Stimulated activated CD8-positive, alpha-beta memory T cell treated with anti-CD3 and anti-CD28 coated beads, Interleukin-7, amount 100 ng/mL, for 1 hour (primary cell): ENCODE measurements at regions not wholly inside any gene's neighbourhood (a gene's known extent, or its start where the extent isn't known, plus 50 kb on each side); places are given as distances from the start of the nearest gene placed in this dataset.

ENCODE experiments used
- DNase-seq, 2 donors: peaks; one replicate each; pipeline ENCODE4 v3.0.0-alpha.2; 2020; ENCODE audit warnings: low read depth in 2 of 2

DNA sequence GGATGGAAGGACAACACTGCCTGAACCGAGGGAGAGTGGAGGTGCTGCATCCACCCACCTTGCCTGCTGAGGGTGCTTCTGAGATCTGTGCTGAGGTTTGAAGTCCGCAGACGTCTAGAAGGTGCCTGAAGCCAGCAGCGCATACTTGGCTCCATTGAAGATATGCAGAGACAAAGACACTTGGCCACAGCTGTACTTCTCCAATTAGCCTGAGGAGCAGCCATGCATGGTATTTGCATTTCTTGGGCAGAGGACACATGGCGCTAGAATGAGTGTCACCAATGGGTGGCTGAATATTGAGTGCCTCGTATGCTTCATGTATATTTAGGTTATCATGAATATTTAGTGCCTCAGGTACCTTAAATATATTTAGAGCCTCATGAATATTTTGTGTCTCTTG is 128.7 kb upstream of the ATP6AP2 start:
- no peak for DNase-seq

DNA sequence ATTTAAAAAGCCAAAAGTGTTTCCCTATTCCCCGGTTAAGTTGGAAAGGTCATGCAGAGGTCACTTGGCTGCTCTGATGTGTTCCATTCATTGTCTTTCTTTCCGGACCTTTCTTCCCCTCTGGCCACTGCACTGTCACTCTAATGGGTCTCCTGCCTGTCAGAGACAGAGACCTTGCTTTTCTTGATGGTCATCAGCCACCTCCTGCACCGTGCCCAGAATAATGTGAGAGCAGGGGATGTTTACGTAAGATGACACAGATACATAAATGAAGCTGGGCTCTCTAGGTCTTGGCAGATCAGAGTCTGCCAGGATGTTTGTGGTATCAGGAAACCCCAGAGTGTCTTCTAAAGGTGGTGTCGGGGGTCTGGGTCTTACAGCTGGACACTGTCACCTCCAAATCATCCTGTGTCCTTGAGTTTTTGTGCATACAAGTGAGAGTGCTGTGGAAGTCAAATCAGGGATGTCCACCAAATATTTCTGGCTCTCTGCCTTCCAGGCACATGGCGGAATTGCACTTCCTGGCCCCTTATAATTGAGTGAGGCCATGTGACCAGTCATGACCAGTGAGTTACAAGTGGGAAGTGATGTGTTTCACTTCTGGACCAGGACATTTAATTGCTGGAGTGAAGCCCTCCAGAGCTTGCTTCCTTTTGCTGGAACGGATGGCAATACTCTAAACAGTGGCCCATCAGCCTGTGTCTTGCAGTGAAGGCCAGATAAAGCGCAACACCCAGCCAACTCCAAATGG is 130.6 kb upstream of the ATP6AP2 start:
- DNase-seq = no peak

- no peak for DNase-seq
Measured at GRCh38 chrX:40449396-40449795, 131.4 kb upstream of the ATP6AP2 start.

DNA sequence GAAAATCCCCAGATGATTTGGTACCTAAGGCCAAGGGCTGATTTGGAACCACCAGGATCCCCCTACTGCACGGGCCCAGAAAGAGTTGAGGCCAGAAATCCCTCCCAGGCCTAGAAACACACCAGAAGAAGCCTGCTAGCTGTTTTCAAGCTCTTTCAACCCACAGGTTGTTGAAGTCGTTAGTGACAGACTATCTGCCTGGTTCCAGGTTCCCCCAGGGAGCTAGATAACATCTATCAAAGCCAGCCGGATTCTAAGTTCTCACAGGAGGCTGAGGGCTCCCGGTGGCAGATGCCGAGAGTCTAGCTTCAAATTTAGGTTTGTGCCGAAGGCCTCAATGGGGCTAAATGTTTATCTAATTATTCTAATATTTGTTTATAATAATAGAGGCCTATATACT is 132.0 kb upstream of the ATP6AP2 start:
- no peak for DNase-seq

DNA sequence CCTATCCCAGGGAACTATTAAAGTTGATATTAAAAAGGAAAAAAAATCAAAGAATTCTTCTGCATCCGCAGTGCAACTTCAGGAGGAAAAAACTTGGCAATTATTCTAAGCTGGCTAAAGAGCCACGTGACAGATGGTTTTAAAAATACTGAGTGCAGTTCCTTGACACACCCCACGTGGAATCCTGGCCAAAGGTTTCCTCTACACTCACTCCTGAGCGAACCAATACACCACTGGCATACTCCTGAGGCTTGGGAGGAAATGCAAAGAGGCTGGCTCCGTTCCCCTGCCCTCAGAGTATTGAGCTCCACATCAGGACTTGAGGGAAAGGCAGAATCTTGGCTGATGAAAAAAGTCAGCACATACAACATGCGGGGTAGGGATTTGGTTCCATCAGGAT is 133.8 kb upstream of the ATP6AP2 start:
- no peak for DNase-seq

- DNase-seq = no peak
Measured at GRCh38 chrX:40445691-40446090, 135.1 kb upstream of the ATP6AP2 start.

GRCh38 chrX:40444798-40445496 is 135.8 kb upstream of the ATP6AP2 start:
- DNase-seq = no peak

GRCh38 chrX:40444133-40444532 is 136.6 kb upstream of the ATP6AP2 start:
- no peak for DNase-seq

- DNase-seq = no peak
Measured at GRCh38 chrX:40440866-40441265, 139.9 kb upstream of the ATP6AP2 start.

GRCh38 chrX:40439625-40440532 is 140.9 kb upstream of the ATP6AP2 start:
- DNase-seq = no peak

DNA sequence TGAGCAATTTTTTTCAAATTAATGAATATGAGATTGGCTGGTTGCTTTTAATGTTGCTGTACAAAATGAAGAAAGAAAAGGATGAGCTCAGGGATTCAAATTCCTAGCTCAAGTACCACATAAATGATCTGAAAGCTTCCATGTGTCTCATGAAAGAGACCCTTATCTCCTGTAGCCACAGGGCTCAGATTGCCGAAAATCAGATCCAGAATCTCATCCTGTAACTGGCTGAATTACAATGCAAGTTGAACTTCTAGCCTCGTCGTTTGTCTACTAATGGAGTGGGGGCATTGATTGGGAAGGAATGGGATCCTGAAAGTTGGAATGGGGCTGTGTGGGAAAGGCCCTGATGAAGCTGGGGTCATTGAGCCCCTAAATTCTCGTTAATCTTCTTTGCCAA is 143.4 kb upstream of the ATP6AP2 start:
- no peak for DNase-seq

DNA sequence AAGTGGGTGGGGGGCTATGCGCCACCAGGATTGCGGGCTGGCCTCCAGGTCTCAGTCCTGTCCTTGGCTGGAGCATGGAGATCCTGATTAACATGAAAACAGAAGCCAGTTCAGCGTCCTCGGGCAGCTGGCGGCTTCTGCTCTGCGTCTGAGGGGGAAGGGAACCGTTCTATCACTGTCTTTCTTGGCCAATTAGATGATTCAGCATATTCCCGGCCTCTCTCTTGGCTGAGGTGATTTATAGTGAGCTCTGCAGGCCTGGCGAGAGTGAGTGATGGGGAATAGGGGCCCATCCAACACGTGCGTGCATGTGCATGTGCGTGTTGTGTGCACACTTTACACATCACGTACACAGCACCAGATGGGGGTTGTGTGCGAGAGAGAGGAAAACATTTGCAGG is 145.8 kb upstream of the ATP6AP2 start:
- DNase-seq = no peak

DNA sequence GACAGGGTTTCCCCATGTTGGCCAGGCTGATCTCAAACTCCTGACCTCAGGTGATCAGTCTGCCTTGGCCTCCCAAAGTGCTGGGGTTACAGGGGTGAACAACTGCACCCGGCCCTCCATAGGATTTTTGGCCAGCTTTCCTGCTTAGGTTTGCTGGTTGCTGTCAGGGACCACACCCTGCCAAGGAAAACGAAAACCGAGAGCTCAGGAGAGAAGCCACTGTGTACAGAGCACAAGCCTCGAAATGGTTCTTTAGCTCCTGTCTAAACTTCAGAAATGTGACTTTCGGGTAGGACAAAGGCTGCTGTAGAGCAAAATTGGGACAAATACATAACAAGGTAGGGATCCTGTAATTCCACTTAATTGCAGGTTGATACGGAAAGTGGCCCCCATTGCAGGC is 146.3 kb upstream of the ATP6AP2 start:
- DNase-seq = no peak

DNA sequence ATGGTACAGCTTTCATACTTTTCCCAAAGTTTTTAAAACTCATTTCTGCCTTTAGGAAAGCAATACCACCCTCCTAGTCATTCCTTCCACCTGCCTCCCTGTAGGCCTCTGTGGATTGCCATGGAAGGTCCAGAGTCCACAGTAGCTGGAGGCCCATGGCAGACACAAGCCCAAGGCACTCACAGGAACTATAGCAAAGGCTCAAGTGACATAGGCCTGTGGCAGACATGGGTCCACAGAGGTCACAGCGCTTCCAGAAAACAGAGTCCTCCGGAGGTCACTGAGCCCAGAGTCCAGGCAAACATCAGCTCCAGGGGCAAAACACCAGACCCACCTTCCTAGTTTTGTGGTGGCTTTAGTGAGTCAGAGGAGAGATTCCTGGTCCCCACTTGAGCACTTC is 147.6 kb upstream of the ATP6AP2 start:
- no peak for DNase-seq

GRCh38 chrX:40424259-40424658 is 156.5 kb upstream of the ATP6AP2 start:
- no peak for DNase-seq

GRCh38 chrX:40423299-40423698 is 157.5 kb upstream of the ATP6AP2 start:
- no peak for DNase-seq

DNA sequence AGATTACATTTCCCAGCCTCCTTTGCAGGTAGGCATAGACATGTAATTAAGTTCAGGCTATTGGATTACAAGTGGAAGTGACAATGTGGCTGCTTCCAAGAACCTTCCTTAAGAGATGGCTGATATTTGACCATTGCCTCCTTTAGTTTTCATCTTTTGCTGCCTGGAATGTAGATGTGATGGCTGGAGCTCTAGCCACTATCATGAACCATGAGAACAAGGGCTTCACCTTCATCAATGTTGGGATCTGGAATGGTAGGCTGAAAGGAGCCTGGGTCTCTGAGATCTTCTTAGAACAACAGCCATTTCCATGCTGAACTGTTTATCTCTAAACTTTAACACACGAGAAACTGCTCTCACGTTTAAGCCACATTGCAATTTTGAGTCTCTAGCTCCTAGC is 158.7 kb upstream of the ATP6AP2 start:
- no peak for DNase-seq

DNA sequence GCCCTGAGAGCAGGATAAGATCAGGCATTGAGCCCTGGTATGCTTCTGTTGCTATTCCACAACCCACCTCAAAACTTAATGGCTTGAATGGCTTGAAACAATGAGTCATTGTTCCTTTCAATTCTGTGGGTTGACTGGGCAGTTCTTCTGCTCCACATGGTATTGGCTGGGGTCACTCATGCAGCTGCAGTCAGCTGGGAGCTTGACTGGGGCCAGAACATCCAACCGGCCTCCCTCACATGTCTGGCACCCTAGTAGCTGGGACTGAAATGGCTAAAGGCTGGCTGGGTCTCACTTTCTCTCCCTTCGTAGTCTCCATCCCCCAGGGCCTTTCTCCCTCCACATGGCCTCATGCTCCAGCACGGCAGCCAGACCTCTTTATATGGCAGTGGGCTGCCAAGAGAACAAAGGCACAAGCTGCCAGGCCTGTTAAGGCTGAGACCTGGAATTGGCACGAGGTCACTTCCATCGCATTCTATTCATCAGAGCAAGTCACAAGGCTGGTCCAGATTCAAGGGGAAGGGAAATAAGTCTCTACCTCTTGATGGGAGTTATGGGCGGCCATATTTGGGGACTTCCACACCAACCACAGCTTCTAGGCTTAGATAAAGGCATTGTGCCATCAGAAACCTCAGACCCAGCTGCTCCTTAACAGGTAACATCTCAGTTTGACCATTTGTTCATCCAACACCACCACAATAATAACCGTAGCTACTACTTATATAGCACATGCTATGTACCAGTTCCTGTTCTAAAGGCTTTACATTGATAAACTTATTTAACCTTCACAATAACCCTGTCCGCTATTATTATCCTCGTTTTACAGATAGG is 159.7 kb upstream of the ATP6AP2 start:
- no peak for DNase-seq

- DNase-seq = no peak
Measured at GRCh38 chrX:40418813-40419195, 162.0 kb upstream of the ATP6AP2 start.

DNA sequence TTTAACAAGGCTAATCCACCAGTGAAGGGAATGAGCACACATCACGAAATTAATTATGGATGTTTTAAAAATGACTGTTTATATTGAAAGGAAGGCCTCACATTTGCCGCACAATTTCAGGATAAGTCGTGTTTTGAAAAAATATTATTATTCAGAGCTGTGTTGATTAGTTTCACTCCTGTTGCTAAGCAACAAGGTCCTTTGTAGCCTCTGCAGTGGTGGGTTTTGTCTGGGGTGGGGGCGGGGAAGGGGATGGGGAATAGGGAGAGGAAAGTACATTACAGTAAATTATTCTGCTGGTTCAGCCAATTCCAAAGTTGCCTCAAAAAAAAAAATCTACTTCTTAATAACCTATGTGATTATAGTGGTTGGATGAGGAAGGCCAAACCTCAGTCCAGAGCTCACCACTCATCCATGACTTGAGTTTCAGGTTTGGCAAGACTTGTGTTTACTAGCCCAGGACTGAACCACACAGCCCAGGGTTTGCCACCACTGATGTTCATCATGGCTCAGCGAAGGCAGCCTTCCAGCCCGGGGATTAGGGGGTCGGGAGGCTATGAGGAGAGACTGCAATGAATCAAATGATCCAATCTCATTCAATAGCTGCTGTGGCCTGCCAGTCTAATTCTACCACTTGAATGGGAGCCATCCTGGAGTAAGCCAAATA is 162.5 kb upstream of the ATP6AP2 start:
- no peak for DNase-seq

DNA sequence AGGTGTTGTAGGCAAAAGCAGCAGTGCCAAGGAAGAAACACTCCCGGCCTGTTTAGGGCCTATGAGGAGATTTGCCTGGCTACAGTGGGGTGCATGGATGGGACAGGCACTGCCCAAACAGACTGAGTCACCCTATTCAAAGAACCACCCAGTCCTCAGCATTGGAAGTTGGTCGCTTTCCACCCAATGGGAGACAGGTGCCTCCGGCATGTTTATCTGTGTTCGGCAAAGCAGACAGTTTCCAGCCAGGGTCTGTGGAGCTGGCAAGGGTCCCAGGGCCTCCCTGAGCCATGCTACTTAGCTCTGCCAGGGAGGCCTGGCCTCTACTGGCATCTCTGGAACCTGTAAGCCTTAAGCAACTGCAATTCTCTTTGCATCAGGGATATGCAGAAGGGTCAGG is 165.1 kb upstream of the ATP6AP2 start:
- DNase-seq = no peak
